Activated CD4-positive, alpha-beta T cell treated with anti-CD3 and anti-CD28 coated beads for 36 hours (primary cell): ENCODE measurements at regions not wholly inside any gene's neighbourhood (a gene's known extent, or its start where the extent isn't known, plus 50 kb on each side); places are given as distances from the start of the nearest gene placed in this dataset.

ENCODE experiments used
- ATAC-seq: fragments of 200-7000 bp; cut with Tn5 transposase; one replicate; pipeline ENCODE4 v1.10.0; 2021; ENCODE audit warnings: mild to moderate bottlenecking, moderate library complexity
- CTCF ChIA-PET: fragments of 350-600 bp; sonication (Branson Sonifier 250); formaldehyde crosslinking; loops from one replicate; lab custom pipeline; 2021; ENCODE audit warnings: antibody characterized with exemption; lab: Charles Lee
- POLR2A ChIA-PET: fragments of 350-600 bp; sonication (Branson Sonifier 250); formaldehyde crosslinking; loops from one replicate; lab custom pipeline; 2021; ENCODE audit warnings: antibody characterized with exemption, inconsistent platforms; lab: Charles Lee
- DNase-seq: peaks from one replicate; pipeline ENCODE4 v3.0.0-alpha.2; 2020
- H3K27ac Mint-ChIP-seq: one replicate; pipeline ENCODE4 v1.8.0; 2021; ENCODE audit warnings: mixed read lengths
- H3K27me3 Mint-ChIP-seq: one replicate; pipeline ENCODE4 v1.8.0; 2021; ENCODE audit warnings: mixed read lengths
- H3K36me3 Mint-ChIP-seq: one replicate; pipeline ENCODE4 v1.8.0; 2021; ENCODE audit warnings: low read depth, mixed read lengths
- H3K4me1 Mint-ChIP-seq: one replicate; pipeline ENCODE4 v1.8.0; 2021; ENCODE audit warnings: mixed read lengths
- H3K4me3 Mint-ChIP-seq: one replicate; pipeline ENCODE4 v1.8.0; 2021; ENCODE audit warnings: mild to moderate bottlenecking, moderate library complexity, mixed read lengths
- H3K9me3 Mint-ChIP-seq: one replicate; pipeline ENCODE4 v1.8.0; 2021; ENCODE audit warnings: low read depth, mixed read lengths
- intact Hi-C, 2 experiments: fragments of 100-400 bp; cut with DNase I in 1 of 2; cut with micrococcal nuclease in 1 of 2; formaldehyde crosslinking; loops; one replicate each; pipeline versions ENCODE4 v1.14.2 to v1.15.1; 2022 to 2024; cut with DNase I, micrococcal nuclease

GRCh38 chr12:105459760-105460330 is 129.4 kb downstream of the C12orf75 start:
- ChIA-PET POLR2A (no interaction called here), CTCF (no interaction called here)
- H3K27ac Mint-ChIP-seq: no peak overlapping the region
- H3K4me1 Mint-ChIP-seq: no peaks in the 10 kb centered on the region
- no peaks in the 10 kb centered on the region for H3K9me3 Mint-ChIP-seq
- no peak for DNase-seq
- H3K4me3 Mint-ChIP-seq: no peak overlapping the region
- no peaks in the 10 kb centered on the region for H3K36me3 Mint-ChIP-seq
- peaks cover 9% of the 10 kb centered on the region for H3K27me3 Mint-ChIP-seq
- intact Hi-C loops: no loop called here
- no peak for ATAC-seq

GRCh38 chr12:105461271-105461943 is 130.9 kb downstream of the C12orf75 start:
- H3K9me3 Mint-ChIP-seq: no peaks in the 10 kb centered on the region
- DNase-seq (no peak), ATAC-seq (no peak)
- no peaks in the 10 kb centered on the region for H3K4me1 Mint-ChIP-seq
- no peak overlapping the region for H3K4me3 Mint-ChIP-seq
- intact Hi-C loops: no loop called here
- peaks cover 12% of the 10 kb centered on the region for H3K27me3 Mint-ChIP-seq
- CTCF ChIA-PET: no interaction called here
- no peak overlapping the region for H3K27ac Mint-ChIP-seq
- H3K36me3 Mint-ChIP-seq: no peaks in the 10 kb centered on the region
- POLR2A ChIA-PET: no interaction called here

- no peaks in the 10 kb centered on the region for H3K9me3 Mint-ChIP-seq
- CTCF ChIA-PET: no interaction called here
- no peak overlapping the region for H3K4me3 Mint-ChIP-seq
- peaks cover 12% of the 10 kb centered on the region for H3K27me3 Mint-ChIP-seq
- POLR2A ChIA-PET: no interaction called here
- no peaks in the 10 kb centered on the region for H3K4me1 Mint-ChIP-seq
- intact Hi-C loops: no loop called here
- ATAC-seq (no peak), DNase-seq (no peak)
- H3K27ac Mint-ChIP-seq: no peak overlapping the region
- no peaks in the 10 kb centered on the region for H3K36me3 Mint-ChIP-seq
Observed at GRCh38 chr12:105461944-105462762, 131.7 kb downstream of the C12orf75 start.

GRCh38 chr12:105462831-105463230 is 132.3 kb downstream of the C12orf75 start:
- no peaks in the 10 kb centered on the region for H3K9me3 Mint-ChIP-seq
- no peak overlapping the region for H3K4me3 Mint-ChIP-seq
- CTCF ChIA-PET: no interaction called here

GRCh38 chr12:105464406-105464805 is 133.9 kb downstream of the C12orf75 start:
- CTCF ChIA-PET: no interaction called here
- intact Hi-C loops: no loop called here
- no peaks in the 10 kb centered on the region for H3K36me3 Mint-ChIP-seq
- H3K27me3 Mint-ChIP-seq: peaks cover 7% of the 10 kb centered on the region
- no peak overlapping the region for H3K4me3 Mint-ChIP-seq
- DNase-seq (no peak), ATAC-seq (no peak)
- H3K9me3 Mint-ChIP-seq: no peaks in the 10 kb centered on the region
- POLR2A ChIA-PET: no interaction called here
- H3K27ac Mint-ChIP-seq: no peak overlapping the region
- H3K4me1 Mint-ChIP-seq: no peaks in the 10 kb centered on the region

More at GRCh38 chr12:105462831-105463230, 132.3 kb downstream of the C12orf75 start:
- POLR2A ChIA-PET: no interaction called here
- H3K27ac Mint-ChIP-seq: no peak overlapping the region
- DNase-seq (no peak), ATAC-seq (no peak)
- H3K36me3 Mint-ChIP-seq: no peaks in the 10 kb centered on the region
- intact Hi-C loops: no loop called here
- H3K27me3 Mint-ChIP-seq: peaks cover 12% of the 10 kb centered on the region
- H3K4me1 Mint-ChIP-seq: no peaks in the 10 kb centered on the region

- Mint-ChIP-seq H3K27me3 (peaks cover 6% of the 10 kb centered on the region), H3K36me3 (no peaks in the 10 kb centered on the region), H3K27ac (no peak overlapping the region), H3K4me3 (no peak overlapping the region), H3K4me1 (no peaks in the 10 kb centered on the region), H3K9me3 (no peaks in the 10 kb centered on the region)
- intact Hi-C loops: no loop called here
- ChIA-PET POLR2A (no interaction called here), CTCF (interaction anchor here (0.8 kb wide), 1 partner anchor 14 kb away, joined by 3 read pairs; no protein-coding TSS in a partner anchor)
- ATAC-seq (no peak), DNase-seq (no peak)
Observed at GRCh38 chr12:105466231-105466900, 135.9 kb downstream of the C12orf75 start.

- ChIA-PET CTCF (interaction anchor here (0.8 kb wide), 1 partner anchor 14 kb away, joined by 3 read pairs; no protein-coding TSS in a partner anchor), POLR2A (no interaction called here)
Observed at GRCh38 chr12:105466901-105467598, 136.6 kb downstream of the C12orf75 start.

GRCh38 chr12:105467710-105468366 is 137.3 kb downstream of the C12orf75 start:
- DNase-seq (no peak), ATAC-seq (no peak)
- Mint-ChIP-seq H3K27ac (no peak overlapping the region), H3K4me3 (no peak overlapping the region), H3K27me3 (peaks cover 6% of the 10 kb centered on the region), H3K36me3 (no peaks in the 10 kb centered on the region), H3K4me1 (no peaks in the 10 kb centered on the region), H3K9me3 (no peaks in the 10 kb centered on the region)
- CTCF ChIA-PET: interaction anchor here (0.9 kb wide), 1 partner anchor 668 kb away, joined by 4 read pairs; no protein-coding TSS in a partner anchor
- intact Hi-C loops: no loop called here
- POLR2A ChIA-PET: no interaction called here

More at GRCh38 chr12:105466901-105467598, 136.6 kb downstream of the C12orf75 start:
- no peaks in the 10 kb centered on the region for H3K4me1 Mint-ChIP-seq
- H3K36me3 Mint-ChIP-seq: no peaks in the 10 kb centered on the region
- no peak overlapping the region for H3K27ac Mint-ChIP-seq
- no peak for DNase-seq
- intact Hi-C loops: no loop called here
- peaks cover 6% of the 10 kb centered on the region for H3K27me3 Mint-ChIP-seq
- ATAC-seq: no peak
- no peaks in the 10 kb centered on the region for H3K9me3 Mint-ChIP-seq
- no peak overlapping the region for H3K4me3 Mint-ChIP-seq

GRCh38 chr12:105468464-105468863 is 138.0 kb downstream of the C12orf75 start:
- CTCF ChIA-PET: interaction anchor here (0.9 kb wide), 1 partner anchor 668 kb away, joined by 4 read pairs; no protein-coding TSS in a partner anchor
- Mint-ChIP-seq H3K27me3 (peaks cover 6% of the 10 kb centered on the region), H3K36me3 (no peaks in the 10 kb centered on the region), H3K9me3 (no peaks in the 10 kb centered on the region), H3K4me1 (no peaks in the 10 kb centered on the region), H3K27ac (no peak overlapping the region), H3K4me3 (no peak overlapping the region)
- intact Hi-C loops: no loop called here
- POLR2A ChIA-PET: no interaction called here
- ATAC-seq: no peak
- no peak for DNase-seq

- H3K36me3 Mint-ChIP-seq: no peaks in the 10 kb centered on the region
- H3K9me3 Mint-ChIP-seq: no peaks in the 10 kb centered on the region
- ChIA-PET POLR2A (no interaction called here), CTCF (interaction anchor here (0.7 kb wide), 1 partner anchor 1373 kb away, joined by 3 read pairs; no protein-coding TSS in a partner anchor)
- H3K4me3 Mint-ChIP-seq: no peak overlapping the region
- DNase-seq: no peak
- H3K27ac Mint-ChIP-seq: no peak overlapping the region
- peaks cover 10% of the 10 kb centered on the region for H3K27me3 Mint-ChIP-seq
- H3K4me1 Mint-ChIP-seq: no peaks in the 10 kb centered on the region
- ATAC-seq: no peak
- intact Hi-C loops: no loop called here
Observed at GRCh38 chr12:105469211-105469610, 138.7 kb downstream of the C12orf75 start.
